GM12891 (cell line): ENCODE measurements at regions not wholly inside any gene's neighbourhood (a gene's known extent, or its start where the extent isn't known, plus 50 kb on each side); places are given as distances from the start of the nearest gene placed in this dataset.

ENCODE experiments used
- PAX5 ChIP-seq: IDR thresholded peaks from 2 replicates; pipeline ENCODE4 v1.6.1; 2011; ENCODE audit warnings: low read length, moderate library complexity, mild to moderate bottlenecking; ENCODE audit not compliant: insufficient read depth, severe bottlenecking
- POLR2A ChIP-seq: IDR thresholded peaks from 2 replicates; pipeline ENCODE4 v1.6.1; 2011; ENCODE audit warnings: low read depth, low read length, control low read depth
- POLR2AphosphoS5 ChIP-seq: IDR thresholded peaks from 2 replicates; pipeline ENCODE4 v1.6.1; 2011; ENCODE audit warnings: low read depth, low read length, control low read depth
- POU2F2 ChIP-seq: IDR thresholded peaks from 2 replicates; pipeline ENCODE4 v1.6.1; 2011; ENCODE audit warnings: low read depth, mild to moderate bottlenecking, control low read depth, low read length, moderate library complexity
- SPI1 ChIP-seq: IDR thresholded peaks from 2 replicates; pipeline ENCODE4 v1.6.1; 2011; ENCODE audit warnings: low read depth, low read length, control low read depth
- TAF1 ChIP-seq: IDR thresholded peaks from 2 replicates; pipeline ENCODE4 v1.6.1; 2011; ENCODE audit warnings: low read depth, low read length, control low read depth

- TF ChIP-seq TAF1 (no peak), POLR2A (no peak), POLR2AphosphoS5 (no peak), PAX5 (no peak), SPI1 (no peak), POU2F2 (no peak)
These were observed 750.3 kb upstream of the ADGRL2 start for GRCh38 chr1:81050390-81050789.
